OCI-M1 (cell line): ENCODE measurements at regions not wholly inside any gene's neighbourhood (a gene's known extent, or its start where the extent isn't known, plus 50 kb on each side); places are given as distances from the start of the nearest gene placed in this dataset.
"Not testable (repeated sequence)": the region's sequence is repeated elsewhere in the genome, so short reads cannot be mapped to it uniquely, and the experiment has no call there.

ENCODE experiments used
- DNase-seq: peaks from one replicate; lab custom pipeline; 2025; lab: John Stamatoyannopoulos, UW

DNA sequence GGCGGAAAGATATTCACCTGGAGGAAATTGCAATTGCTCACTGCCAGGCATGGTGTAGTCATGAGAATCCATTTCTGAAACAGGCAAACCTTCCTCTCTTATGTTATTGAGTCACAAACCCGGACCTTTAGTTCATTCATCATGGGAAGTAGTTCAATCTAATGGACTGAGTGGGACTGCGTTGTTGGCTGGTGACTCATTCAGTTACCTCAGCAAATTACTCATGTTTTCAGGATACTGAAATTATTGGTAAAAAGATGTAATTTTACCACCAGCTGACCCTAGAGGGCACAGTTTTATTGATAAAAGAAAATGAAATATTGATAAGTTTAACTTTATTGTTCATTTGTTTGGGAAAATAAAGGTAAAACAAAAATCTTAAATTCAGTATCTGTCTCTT is 1194.4 kb upstream of the SORCS1 start:
- DNase-seq = peak; percentile 87

DNA sequence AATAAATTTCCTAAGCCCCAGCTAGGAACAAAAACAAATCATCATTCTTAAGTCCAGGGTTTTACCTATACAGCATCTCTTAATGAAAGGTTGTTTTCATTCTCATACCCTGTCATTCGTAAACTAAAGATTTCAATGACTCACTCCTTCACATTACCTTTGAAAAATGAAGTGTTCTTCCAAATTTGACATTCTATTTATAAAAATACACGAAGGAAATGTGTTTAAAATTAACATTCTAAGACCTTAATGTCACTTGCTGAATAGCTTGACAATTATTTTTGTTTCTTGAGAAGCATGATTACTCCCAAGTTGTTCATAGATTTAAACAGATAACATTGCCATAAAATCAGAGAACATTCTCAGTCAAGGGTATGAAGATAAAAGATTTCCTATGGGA is 1188.3 kb upstream of the SORCS1 start:
- no peak for DNase-seq

DNA sequence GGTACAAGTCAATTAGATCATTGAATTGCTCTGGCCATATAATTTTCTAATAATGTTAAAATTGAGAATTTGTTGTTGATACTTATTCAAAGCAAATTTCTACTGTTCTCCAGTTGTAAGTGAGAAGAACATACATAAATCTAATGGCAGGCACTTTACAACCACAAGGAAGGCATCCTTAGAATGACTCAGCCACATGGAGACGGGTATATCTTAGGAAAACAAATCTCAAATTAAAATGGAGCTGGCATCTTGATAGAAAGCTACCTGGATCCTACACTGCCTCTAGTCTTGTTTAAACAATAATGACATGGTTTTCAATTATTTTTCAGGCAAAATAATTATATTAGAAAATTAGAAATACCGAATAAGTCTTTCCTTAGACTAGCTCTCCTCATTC is 1183.7 kb upstream of the SORCS1 start:
- DNase-seq = no peak

DNA sequence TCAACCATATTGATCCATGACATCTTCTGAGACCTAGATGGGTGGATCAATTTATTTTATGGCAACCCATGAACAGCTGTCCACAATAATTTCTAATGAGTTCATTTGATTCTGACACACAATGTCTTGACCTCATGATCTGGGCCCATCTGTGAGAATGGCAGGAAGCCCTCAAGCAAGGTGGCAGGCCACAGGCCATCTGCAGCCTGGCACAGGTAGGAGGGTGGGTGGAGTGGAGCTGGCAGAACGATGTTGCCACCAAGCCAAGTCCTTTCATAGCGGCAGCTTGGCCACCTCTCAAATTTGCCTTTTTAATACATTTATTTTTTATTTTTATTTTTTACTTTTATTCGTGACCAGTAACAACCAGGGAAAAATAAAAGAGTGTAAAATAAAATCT is 1181.6 kb upstream of the SORCS1 start:
- no peak for DNase-seq

DNA sequence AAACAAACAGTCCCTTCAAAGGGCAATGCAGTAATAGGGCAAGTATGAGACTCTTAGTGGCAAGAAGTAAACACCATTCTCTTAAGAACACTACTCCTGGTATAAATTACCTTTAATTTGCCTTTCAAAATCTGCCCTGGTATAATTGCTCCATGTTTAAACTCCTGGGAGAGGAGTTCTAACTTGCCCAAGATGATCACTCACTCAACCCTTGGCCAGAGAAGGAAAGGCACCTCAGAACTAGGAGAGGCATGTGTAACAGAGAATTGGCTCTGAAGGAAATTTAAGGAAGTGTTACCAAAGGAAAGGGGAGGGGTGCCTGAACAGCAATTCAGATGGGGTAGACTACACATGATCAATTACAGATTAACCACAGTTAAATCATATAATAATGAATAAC is 1173.6 kb upstream of the SORCS1 start:
- no peak for DNase-seq

DNA sequence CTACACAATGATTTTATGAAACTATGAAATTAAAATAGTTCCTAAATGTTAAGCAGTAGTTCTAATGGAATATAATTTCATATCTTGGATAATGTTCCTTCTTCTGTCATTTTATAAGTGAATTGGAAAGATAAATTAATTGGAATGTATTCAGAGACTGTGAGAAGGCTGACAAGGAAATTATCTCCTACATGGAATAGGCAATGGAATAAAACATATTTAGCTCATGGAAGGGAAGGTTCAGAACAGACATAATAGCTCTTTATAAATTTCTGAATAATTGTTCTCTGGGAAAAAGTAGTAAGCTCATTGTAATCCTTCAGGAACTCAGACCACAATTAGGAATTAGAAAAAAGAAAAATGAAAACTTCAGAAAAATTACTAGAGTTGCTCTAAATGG is 1172.3 kb upstream of the SORCS1 start:
- DNase-seq = no peak

DNA sequence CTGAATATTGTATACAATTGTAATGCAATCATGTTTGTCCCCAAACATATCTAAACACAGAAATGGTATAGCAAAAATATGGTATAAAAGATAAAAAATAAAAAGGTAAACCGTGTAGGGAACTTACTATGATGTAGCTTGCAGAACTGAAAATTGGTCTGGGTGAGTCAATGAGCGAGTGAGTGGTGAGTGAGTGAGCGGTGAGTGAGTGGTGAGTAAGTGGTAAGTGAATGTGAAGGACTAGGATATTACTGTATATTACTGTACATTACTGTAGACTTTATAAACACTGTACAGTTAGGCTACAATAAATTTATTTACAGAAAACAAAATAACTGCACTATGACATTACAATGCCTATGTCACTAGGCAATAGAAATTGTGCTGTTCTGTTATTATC is 1163.2 kb upstream of the SORCS1 start:
- no peak for DNase-seq

DNA sequence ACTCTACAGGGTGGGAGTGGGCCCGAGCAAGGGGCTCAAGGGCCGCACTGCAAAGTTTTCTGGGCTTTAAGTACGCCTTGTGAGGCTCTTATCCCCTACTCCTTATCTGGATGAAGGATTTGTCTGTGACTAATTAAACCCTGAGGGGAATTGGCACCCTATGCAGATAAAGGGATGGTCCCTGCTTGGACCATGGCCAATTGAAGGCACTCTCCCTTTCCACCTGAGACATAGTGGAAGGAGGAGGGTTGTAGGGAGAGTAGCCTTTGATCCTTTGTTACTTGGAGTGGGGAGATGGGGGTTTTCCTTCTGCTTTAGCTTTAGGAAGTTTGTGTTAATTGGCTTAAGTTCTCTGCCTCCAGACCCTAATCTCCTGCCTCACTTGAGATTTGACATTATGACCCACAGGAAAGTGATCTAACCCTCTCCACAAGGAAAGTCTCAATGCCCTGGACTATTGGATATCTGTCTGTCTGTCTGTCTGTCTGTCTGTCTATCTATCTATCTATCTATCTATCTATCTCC is 1158.8 kb upstream of the SORCS1 start:
- no peak for DNase-seq

DNA sequence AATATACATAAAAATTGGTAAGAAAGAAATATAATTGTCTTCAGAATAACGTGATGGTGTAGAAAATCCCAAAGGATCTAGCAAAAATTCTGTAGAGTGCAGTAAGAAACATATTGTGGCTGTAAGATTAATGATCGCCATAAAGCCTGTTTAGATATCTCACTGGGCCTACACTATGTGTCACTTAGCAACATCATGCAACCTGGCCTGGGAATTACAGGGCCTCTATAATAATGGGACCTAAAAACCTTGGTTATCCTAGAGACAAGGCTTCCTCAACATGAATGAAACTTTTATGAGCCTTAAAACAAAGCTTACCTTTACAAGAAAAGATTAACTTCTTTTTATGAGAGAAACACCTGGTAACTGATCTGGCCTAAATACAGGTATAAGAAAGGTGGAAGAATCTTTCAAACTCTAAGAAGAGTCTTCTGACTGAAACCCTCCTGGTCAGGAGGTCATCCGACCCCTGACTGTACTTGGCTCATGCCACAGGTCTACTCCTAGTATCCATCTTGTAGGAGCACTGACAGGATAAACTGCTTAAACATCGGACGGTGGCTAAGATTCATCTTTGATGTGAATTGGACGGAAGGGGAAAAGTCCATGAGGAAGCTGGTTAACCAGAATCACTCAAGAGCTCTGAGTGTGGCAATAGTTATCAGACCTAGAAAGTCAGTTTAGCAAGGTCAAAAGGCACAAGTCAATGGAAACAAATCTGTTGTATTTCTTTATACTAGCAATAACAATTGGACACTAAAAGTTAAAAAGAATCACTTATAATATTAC is 1155.1 kb upstream of the SORCS1 start:
- no peak for DNase-seq

DNA sequence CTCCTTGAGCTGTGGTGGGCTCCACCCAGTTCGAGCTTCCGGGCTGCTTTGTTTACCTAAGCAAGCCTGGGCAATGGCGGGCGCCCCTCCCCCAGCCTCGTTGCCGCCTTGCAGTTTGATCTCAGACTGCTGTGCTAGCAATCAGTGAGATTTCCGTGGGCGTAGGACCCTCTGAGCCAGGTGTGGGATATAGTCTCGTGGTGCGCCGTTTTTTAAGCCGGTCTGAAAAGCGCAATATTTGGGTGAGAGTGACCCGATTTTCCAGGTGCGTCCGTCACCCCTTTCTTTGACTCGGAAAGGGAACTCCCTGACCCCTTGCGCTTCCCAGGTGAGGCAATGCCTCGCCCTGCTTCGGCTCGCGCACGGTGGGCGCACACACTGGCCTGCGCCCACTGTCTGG is 1151.1 kb upstream of the SORCS1 start:
- DNase-seq = not testable (repeated sequence)

DNA sequence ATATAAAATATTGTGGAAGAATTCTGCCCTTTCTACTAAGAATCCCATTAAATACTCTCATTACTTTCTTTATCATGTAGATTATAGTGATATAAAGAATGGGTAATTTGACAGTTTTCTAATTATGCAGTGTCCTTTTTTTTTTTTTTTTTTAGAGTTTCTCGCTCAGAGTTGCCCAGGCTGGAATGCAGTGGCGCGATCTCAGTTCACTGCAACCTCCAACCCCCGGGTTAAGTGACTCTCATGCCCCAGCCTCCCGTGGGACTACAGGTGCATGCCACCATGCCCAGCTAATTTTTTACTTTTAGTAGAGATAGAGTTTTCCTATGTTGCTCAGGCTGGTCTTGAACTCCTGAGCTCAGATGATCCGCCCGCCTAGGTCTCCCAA is 1143.4 kb upstream of the SORCS1 start:
- DNase-seq = no peak

DNA sequence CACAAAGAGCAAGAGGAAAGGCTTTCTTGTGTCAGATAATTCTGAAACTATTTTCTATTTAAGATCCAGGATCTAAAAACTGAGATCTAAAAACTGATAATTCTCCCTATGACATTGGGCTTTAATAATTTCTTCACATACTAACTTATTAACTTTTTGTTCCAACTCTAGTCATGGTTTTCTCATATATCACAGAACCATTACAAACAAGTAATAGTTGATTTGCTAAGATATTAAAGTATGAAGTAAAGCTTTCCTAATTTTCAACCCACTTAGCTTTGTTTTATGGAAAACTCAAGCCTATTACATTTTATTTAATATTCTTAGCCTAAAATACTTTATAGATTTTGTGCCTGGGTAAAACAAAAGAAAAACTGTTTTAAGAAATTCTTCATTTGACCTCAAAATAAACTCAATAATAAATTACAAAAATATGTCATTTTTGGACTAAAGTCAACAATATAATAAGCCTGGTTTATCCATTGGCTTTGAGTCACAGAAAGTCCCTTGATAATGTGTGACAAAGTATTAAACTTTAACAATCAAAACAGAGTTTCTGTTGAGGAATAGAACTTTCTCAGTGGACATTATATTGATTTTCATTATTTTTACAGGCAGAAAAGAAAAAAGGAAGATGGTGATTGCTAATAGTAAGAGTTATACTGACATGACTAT is 1142.9 kb upstream of the SORCS1 start:
- DNase-seq = no peak

DNA sequence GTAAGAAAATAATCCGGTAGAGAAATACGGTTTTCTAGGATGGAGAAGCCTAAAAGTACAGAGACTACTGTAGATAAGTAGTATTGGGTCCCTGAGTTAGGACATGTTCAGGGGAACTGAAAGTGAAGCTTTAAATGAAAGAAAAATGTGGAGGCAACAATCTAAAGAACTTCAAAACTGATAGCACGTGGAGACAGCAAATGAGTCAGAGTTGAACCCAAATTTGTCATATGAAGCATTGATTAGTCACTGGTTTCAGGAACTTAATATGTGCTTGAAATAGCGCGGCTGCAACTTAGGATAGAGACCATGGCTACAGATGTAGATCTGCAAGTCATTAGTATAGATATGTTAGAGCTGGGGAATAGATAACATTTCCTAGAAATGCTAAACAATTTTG is 1138.6 kb upstream of the SORCS1 start:
- peak; percentile 41 for DNase-seq

DNA sequence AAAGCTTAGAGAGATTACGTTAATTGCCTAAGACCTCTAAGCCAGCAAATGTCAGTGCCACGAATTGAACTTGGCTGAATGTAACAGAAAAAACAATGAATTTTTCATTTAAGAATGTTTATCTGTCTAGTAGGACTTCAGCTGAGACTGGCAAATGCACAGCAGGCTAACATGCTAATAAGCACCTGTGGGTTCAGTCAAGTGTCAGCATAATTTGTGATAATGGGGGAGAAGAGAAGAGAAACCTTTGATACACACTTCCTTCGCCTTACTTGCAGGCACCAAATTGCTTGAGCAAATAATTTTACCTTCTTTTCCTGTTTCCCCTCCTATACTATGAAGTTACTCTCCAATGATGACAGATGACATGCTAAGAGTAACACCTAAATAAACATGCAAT is 1136.5 kb upstream of the SORCS1 start:
- DNase-seq = no peak

DNA sequence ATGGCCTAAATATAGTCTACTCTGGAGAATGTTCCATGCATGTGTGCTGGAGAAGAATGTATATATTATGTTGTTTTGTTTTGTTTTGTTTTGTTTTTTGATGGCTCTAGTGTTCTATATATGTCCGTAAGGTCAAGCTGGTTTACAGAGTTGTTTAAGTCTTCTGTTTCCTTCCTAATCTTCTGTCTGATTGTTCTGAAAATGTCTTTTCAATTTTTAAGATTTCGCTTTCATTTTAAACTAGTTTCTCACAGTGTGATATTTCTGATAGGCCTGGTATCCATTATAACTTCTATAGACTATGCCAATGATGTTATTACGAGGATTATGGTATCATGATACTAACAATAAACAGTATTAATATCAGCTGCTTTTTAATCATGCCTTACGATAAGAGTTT is 1126.3 kb upstream of the SORCS1 start:
- no peak for DNase-seq

DNA sequence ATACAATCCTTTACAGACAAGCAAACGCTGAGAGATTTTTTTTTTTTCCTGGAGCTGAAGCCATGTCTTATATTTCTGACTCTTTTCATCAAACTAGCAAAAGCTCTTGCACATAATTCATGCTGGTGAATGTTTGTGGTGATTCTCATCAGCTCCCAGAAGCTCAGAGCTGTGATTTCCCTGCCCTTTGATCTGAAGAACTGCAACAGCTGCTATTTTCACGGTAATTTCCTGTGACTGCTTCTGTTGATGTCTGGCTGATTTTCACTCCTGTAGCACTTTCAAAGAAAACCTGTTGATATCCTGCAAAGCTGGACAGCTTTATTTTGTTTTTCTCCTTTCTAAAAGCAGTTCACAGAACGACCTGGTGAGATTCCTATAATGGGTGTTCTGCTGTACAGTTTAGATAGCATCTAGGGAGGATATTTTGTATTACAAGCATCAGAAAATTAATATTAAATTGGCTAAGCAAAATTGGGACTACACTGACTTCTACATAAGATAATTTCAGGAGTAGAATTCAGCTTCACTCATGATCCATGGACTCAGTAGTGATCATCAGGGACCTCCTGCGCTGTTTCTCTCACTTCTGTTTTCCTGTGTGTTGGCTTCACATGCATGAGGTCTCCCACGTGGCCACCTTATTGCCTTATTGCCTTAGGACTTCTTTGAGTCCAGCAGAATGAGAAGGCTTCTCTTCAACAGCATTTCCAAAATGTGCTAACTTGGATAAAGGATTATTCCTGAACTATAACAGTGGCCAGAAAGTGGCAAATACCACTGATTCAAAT is 1111.6 kb upstream of the SORCS1 start:
- DNase-seq = no peak

DNA sequence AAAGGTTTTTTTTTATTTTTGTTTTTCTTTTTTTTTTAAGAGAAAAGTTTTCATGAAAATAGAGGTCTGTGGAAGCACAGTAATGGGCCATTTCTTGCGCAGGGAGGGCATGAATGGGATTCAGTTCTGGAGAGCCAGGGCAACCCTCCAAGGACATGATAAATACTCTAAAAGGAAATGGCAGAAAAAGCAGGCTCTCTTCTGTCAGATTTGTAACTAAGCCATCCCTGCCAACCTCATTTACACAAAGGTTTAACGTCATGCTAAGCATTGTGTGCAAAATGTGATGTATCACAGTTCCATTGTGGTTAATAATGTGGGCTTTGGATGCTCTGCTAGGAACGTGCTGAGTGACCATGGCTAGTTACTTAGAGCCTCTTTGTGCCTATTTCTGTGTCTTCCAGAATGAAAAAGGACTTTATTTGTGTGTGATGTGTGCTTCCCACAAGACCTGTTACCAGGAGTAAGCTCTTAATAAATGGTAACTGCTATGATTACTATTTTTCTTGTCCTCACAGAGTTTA is 1095.9 kb upstream of the SORCS1 start:
- DNase-seq = no peak

DNA sequence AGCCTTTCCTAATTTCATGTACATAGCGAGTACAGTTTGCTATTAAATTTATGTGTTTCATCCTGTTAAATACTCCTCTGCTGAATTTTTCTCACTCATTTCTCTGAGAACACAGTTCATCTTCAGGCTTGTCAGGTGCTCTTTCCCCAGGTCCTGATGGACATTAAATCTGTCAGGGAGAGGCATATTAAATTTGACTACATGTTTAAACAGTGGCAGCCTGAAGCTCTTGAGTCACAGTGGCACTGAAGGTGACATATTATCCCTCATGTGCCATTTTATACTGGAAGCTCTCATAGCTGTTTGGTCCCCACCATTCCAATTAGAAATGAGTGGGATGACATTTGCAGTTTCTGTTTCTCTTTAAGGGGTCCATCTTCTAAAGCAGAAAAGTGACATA is 1089.6 kb upstream of the SORCS1 start:
- no peak for DNase-seq

DNA sequence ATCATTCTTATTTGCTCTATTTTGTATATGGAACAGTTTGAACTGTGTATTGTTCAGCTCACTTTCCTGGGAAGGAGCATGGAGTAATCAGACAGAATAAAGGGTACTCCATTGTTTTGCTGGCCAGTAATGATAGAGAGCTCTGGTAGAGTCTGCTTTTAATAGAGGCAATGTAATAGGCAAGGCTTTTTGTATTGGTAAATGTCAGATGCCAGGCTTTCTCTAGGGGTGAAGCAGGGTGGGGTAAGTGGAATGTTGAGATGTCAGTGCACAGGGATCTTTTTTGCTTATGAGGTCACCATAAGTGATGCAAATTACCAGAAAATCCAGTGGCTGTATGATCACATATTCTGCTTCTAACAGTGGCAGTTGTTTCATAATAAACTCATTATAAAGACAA is 1088.3 kb upstream of the SORCS1 start:
- DNase-seq = no peak

DNA sequence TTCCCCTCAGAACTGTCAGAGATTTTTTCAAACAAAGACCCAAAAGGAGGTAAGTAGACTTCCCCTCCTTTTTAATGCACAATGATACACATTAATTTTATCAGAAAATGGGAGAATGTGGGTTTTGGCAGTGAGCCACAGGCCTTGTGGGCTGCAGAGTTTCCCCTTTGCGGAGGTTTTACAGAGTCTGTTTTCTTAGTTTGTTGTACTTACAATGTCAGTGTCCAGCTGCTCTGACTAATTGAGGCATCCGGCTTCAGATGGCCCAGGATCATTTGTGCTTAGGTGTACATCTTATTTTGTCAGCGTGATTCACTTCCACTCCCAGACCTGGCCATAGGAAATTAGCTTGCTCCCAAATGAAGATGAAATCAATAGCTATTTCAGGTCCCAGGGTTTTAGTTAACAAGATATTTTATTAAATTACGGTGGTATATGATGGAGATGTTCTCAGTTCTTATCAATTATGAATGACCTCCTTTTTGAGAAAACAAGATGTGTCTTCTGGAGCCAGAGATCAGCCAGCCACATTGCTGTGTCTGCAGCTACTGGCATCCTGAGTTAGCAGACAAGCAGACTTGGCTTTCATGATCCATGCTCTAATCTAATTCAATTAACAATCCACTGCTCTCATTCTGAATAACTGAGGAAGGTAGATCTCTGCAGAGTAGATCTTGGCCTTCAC is 1086.6 kb upstream of the SORCS1 start:
- DNase-seq = peak; percentile 33

DNA sequence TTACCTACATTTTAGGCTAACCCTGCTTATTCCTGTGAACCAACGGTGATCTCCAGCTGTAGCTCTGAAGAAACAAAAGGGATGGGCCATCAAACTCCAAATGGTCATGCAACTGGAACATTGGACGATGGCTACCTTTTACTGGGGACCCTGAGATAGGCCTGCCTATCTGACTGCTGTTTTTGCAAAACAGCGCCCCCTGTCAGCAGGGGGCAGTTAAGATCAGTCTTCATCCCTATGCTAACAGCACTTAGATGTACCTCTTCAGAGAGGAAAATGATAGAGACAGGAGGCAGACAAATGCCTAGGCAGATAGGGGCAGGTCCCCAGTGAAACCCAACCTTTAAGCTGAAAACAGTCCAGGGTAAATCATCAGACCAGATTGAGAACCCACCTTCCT is 1085.4 kb upstream of the SORCS1 start:
- DNase-seq = peak; percentile 23
